Colonic mucosa (tissue), 4 donors: ENCODE measurements at regions not wholly inside any gene's neighbourhood (a gene's known extent, or its start where the extent isn't known, plus 50 kb on each side); places are given as distances from the start of the nearest gene placed in this dataset.

ENCODE experiments used
- DNase-seq: peaks from one replicate; pipeline ENCODE4 v3.0.0-alpha.2; 2020
- H3K27ac ChIP-seq: fragments of 200-600 bp; one replicate; pipeline ENCODE4 v1.8.0; 2021
- H3K27me3 ChIP-seq: fragments of 200-600 bp; one replicate; pipeline ENCODE4 v1.8.0; 2021
- H3K36me3 ChIP-seq: fragments of 200-600 bp; one replicate; pipeline ENCODE4 v1.8.0; 2021
- H3K4me1 ChIP-seq: fragments of 200-600 bp; one replicate; pipeline ENCODE4 v1.8.0; 2021; ENCODE audit warnings: mild to moderate bottlenecking
- H3K4me3 ChIP-seq: fragments of 200-600 bp; one replicate; pipeline ENCODE4 v1.8.0; 2021
- H3K9ac ChIP-seq, 2 donors: one replicate each; pipeline ENCODE4 v1.7.0; 2013; ENCODE audit warnings: control low read depth in 2 of 2, low read depth in 2 of 2, low read length in 2 of 2
- H3K9me3 ChIP-seq: fragments of 200-600 bp; one replicate; pipeline ENCODE4 v1.8.0; 2021
- CTCF ChIP-seq: fragments of 200-600 bp; IDR thresholded peaks from one replicate; pipeline ENCODE4 v1.8.0; 2022; ENCODE audit warnings: antibody characterized with exemption, mild to moderate bottlenecking
- intact Hi-C: fragments of 100-400 bp; cut with DNase I; formaldehyde crosslinking; loops from one replicate; pipeline ENCODE4 v1.14.1; 2022
- donor health status: healthy.
- donor health status: DM: no; HTN: no; CAD: no.
- donor health status: DM: no; HTN: no; CAD: no.

- Histone ChIP-seq H3K4me1 (no peaks in the 10 kb centered on the region), H3K27ac (no peak overlapping the region), H3K9ac (no peak overlapping the region), H3K27me3 (no peaks in the 10 kb centered on the region), H3K36me3 (no peaks in the 10 kb centered on the region), H3K9me3 (no peaks in the 10 kb centered on the region), H3K4me3 (no peak overlapping the region)
- TF ChIP-seq CTCF = no peak
- intact Hi-C loops = no loop called here
- DNase-seq = no peak
These were observed 236.9 kb downstream of the REEP3 start for GRCh38 chr10:63758080-63758479.

GRCh38 chr10:63759335-63759734 lies 238.1 kb downstream of the REEP3 start:
- H3K27ac ChIP-seq = no peak overlapping the region
- intact Hi-C loops = no loop called here
- DNase-seq = no peak

GRCh38 chr10:63760034-63760707 lies 239.0 kb downstream of the REEP3 start:
- no peak overlapping the region for H3K4me3 ChIP-seq
- H3K9ac ChIP-seq = no peak overlapping the region
- no peak overlapping the region for H3K27ac ChIP-seq
- intact Hi-C loops = no loop called here
- no peaks in the 10 kb centered on the region for H3K9me3 ChIP-seq
- no peaks in the 10 kb centered on the region for H3K4me1 ChIP-seq
- DNase-seq = no peak
- H3K27me3 ChIP-seq = no peaks in the 10 kb centered on the region
- H3K36me3 ChIP-seq = no peaks in the 10 kb centered on the region
- TF ChIP-seq CTCF = no peak

More at GRCh38 chr10:63759335-63759734, 238.1 kb downstream of the REEP3 start:
- Histone ChIP-seq H3K9me3 (no peaks in the 10 kb centered on the region), H3K27me3 (no peaks in the 10 kb centered on the region), H3K4me1 (no peaks in the 10 kb centered on the region), H3K36me3 (no peaks in the 10 kb centered on the region), H3K9ac (no peak overlapping the region), H3K4me3 (no peak overlapping the region)
- no peak for TF ChIP-seq CTCF

GRCh38 chr10:63760708-63761047 lies 239.5 kb downstream of the REEP3 start:
- Histone ChIP-seq H3K27ac (no peak overlapping the region), H3K9ac (no peak overlapping the region), H3K4me3 (no peak overlapping the region), H3K27me3 (no peaks in the 10 kb centered on the region), H3K9me3 (no peaks in the 10 kb centered on the region), H3K36me3 (no peaks in the 10 kb centered on the region), H3K4me1 (no peaks in the 10 kb centered on the region)
- no peak for DNase-seq
- TF ChIP-seq CTCF = no peak
- intact Hi-C loops = no loop called here

- no peak overlapping the region for H3K27ac ChIP-seq
- no peaks in the 10 kb centered on the region for H3K36me3 ChIP-seq
- no peak for DNase-seq
- intact Hi-C loops = no loop called here
- H3K4me3 ChIP-seq = no peak overlapping the region
- no peak overlapping the region for H3K9ac ChIP-seq
- H3K4me1 ChIP-seq = no peaks in the 10 kb centered on the region
- no peaks in the 10 kb centered on the region for H3K9me3 ChIP-seq
- TF ChIP-seq CTCF = no peak
- no peaks in the 10 kb centered on the region for H3K27me3 ChIP-seq
These were observed 240.0 kb downstream of the REEP3 start for GRCh38 chr10:63761243-63761642.
